Astrocyte of the cerebellum (primary cell): ENCODE measurements at regions not wholly inside any gene's neighbourhood (a gene's known extent, or its start where the extent isn't known, plus 50 kb on each side); places are given as distances from the start of the nearest gene placed in this dataset.

Source experiments
- DNase-seq: peaks from one replicate; pipeline ENCODE4 v3.0.0-alpha.2; 2011; ENCODE audit warnings: low read depth
- H3K4me3 ChIP-seq: 2 replicates; pipeline ENCODE4 v1.5.1; 2011; ENCODE audit warnings: mild to moderate bottlenecking, low read depth, low read length, moderate library complexity
- CTCF ChIP-seq: IDR thresholded peaks from 2 replicates; pipeline ENCODE4 v1.5.1; 2012; ENCODE audit warnings: low read length, low read depth, moderate library complexity, mild to moderate bottlenecking; ENCODE audit errors: missing control alignments
- in situ Hi-C: cut with HindIII; loops from 2 replicates; pipeline ENCODE4 v1.10.0; 2017; ENCODE audit warnings: low sequenced_read_pairs

GRCh38 chr2:217216316-217216715 is 356.5 kb upstream of the TNP1 start:
- DNase-seq: no peak
- H3K4me3 ChIP-seq: no peak overlapping the region
- no peak for TF ChIP-seq CTCF
- in situ Hi-C loops: no loop called here

- in situ Hi-C loops: no loop called here
- TF ChIP-seq CTCF: no peak
- no peak for DNase-seq
- H3K4me3 ChIP-seq: no peak overlapping the region
Measured at GRCh38 chr2:217215877-217216276, 356.0 kb upstream of the TNP1 start.

- no peak for DNase-seq
- in situ Hi-C loops: no loop called here
- no peak for TF ChIP-seq CTCF
- no peak overlapping the region for H3K4me3 ChIP-seq
Measured at GRCh38 chr2:217208867-217209266, 349.0 kb upstream of the TNP1 start.

GRCh38 chr2:217207699-217208010 is 347.8 kb upstream of the TNP1 start:
- no peak for DNase-seq
- TF ChIP-seq CTCF: no peak
- in situ Hi-C loops: no loop called here
- H3K4me3 ChIP-seq: no peak overlapping the region

GRCh38 chr2:217206907-217207698 is 347.2 kb upstream of the TNP1 start:
- TF ChIP-seq CTCF: no peak
- H3K4me3 ChIP-seq: no peak overlapping the region
- in situ Hi-C loops: no loop called here
- DNase-seq: no peak

- H3K4me3 ChIP-seq: no peak overlapping the region
- no peak for TF ChIP-seq CTCF
- DNase-seq: no peak
- in situ Hi-C loops: no loop called here
Measured at GRCh38 chr2:217206016-217206725, 346.3 kb upstream of the TNP1 start.
